AG10803 (cell line): ENCODE measurements at regions not wholly inside any gene's neighbourhood (a gene's known extent, or its start where the extent isn't known, plus 50 kb on each side); places are given as distances from the start of the nearest gene placed in this dataset.

Experiments
- DNase-seq: peaks from one replicate; pipeline ENCODE4 v3.0.0; 2010; ENCODE audit warnings: low read depth
- H3K4me3 ChIP-seq: 2 replicates; pipeline ENCODE4 v1.5.1; 2011; ENCODE audit warnings: mild to moderate bottlenecking, low read length, control low read depth
- CTCF ChIP-seq: conservative IDR thresholded peaks from 2 replicates; pipeline ENCODE4 v1.5.1; 2011; ENCODE audit warnings: mild to moderate bottlenecking, low read length, control low read depth, inconsistent platforms

GRCh38 chr5:68968429-68968828 is 125.4 kb upstream of the SLC30A5 start:
- no peak for TF ChIP-seq CTCF
- no peak for DNase-seq

DNA sequence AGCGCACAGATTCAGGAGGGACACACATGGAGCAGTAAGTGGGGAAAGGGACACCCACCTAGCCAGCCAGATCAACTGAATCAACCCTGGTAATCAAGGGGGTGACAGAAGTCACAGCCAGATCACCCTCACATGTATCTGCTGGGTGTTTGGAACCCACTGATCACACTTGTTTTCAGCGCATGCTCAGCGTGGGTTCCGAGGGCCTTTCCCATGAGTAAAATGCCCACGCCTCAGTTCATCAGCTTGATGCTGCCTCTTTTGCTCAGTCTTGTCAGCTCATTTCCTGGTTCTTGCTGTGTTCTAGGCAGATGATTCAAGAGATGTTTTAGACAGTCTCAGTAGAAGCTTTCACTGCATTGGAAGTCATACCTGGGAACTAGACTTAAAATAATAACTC is 123.2 kb upstream of the SLC30A5 start:
- no peak overlapping the region for H3K4me3 ChIP-seq
- no peak for TF ChIP-seq CTCF
- DNase-seq, result no peak

More at GRCh38 chr5:68968429-68968828, 125.4 kb upstream of the SLC30A5 start:
- H3K4me3 ChIP-seq, result no peak overlapping the region

DNA sequence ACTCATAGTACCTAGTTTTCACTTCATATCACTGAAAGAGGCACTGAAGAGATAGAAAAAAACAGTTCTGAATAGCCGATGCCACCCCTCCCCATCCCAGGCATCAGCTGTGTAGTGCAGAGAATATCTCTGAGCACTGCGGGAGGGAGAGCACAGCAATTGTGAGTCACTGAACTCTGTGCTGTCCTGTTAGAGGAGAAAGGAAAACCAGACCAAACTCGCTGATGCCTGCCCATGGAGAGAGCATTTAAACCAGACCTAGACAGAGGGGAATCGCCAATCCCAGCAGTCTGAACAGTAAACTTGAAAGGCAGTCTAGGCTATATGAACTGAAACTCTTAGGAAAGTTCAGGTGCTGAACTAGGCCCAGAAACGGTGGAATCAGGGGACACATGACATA is 120.1 kb upstream of the SLC30A5 start:
- no peak for TF ChIP-seq CTCF
- DNase-seq, result no peak
- H3K4me3 ChIP-seq, result no peak overlapping the region

- H3K4me3 ChIP-seq, result no peak overlapping the region
- no peak for DNase-seq
- no peak for TF ChIP-seq CTCF
These were observed 110.8 kb upstream of the SLC30A5 start for GRCh38 chr5:68983043-68983442.

GRCh38 chr5:68983959-68984358 is 109.9 kb upstream of the SLC30A5 start:
- H3K4me3 ChIP-seq, result no peak overlapping the region
- no peak for TF ChIP-seq CTCF
- no peak for DNase-seq

GRCh38 chr5:68991279-68992084 is 102.3 kb upstream of the SLC30A5 start:
- DNase-seq, result no peak
- no peak for TF ChIP-seq CTCF
- H3K4me3 ChIP-seq, result no peak overlapping the region

DNA sequence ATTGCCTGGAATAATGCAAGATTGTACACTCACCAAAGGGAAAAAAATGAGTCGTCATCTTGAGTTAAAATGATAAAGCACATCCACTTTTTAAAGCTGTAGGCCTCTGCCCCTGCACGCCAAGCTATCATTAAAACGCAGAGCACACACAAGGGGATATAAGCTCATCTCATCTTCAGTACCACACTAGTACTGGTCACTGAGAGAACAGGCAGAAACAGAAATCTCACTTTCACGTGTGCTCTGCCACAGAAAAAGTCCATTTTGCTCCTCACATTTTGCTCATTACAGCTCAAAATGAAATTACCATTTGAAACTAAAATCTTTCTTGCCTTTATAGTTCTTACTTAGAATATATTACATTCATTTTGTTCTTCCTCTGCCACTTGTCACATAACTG is 99.2 kb upstream of the SLC30A5 start:
- DNase-seq, result no peak
- TF ChIP-seq CTCF, result no peak
- no peak overlapping the region for H3K4me3 ChIP-seq
